ENCODE measurements at regions not wholly inside any gene's neighbourhood (a gene's known extent, or its start where the extent isn't known, plus 50 kb on each side); places are given as distances from the start of the nearest gene placed in this dataset.

GRCh38 chr14:45715946-45716345 lies 462.9 kb upstream of the MIS18BP1 start:
- TF ChIP-seq POLR2A (IDR thresholded peaks at IDR 0.05) (no peak), EP300 (IDR thresholded peaks at IDR 0.05) (no peak)
- TF ChIP-seq, protein P1, sequence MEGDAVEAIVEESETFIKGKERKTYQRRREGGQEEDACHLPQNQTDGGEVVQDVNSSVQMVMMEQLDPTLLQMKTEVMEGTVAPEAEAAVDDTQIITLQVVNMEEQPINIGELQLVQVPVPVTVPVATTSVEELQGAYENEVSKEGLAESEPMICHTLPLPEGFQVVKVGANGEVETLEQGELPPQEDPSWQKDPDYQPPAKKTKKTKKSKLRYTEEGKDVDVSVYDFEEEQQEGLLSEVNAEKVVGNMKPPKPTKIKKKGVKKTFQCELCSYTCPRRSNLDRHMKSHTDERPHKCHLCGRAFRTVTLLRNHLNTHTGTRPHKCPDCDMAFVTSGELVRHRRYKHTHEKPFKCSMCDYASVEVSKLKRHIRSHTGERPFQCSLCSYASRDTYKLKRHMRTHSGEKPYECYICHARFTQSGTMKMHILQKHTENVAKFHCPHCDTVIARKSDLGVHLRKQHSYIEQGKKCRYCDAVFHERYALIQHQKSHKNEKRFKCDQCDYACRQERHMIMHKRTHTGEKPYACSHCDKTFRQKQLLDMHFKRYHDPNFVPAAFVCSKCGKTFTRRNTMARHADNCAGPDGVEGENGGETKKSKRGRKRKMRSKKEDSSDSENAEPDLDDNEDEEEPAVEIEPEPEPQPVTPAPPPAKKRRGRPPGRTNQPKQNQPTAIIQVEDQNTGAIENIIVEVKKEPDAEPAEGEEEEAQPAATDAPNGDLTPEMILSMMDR (IDR thresholded peaks at IDR 0.05): no peak
